ENCODE measurements at regions not wholly inside any gene's neighbourhood (a gene's known extent, or its start where the extent isn't known, plus 50 kb on each side); places are given as distances from the start of the nearest gene placed in this dataset.

DNA sequence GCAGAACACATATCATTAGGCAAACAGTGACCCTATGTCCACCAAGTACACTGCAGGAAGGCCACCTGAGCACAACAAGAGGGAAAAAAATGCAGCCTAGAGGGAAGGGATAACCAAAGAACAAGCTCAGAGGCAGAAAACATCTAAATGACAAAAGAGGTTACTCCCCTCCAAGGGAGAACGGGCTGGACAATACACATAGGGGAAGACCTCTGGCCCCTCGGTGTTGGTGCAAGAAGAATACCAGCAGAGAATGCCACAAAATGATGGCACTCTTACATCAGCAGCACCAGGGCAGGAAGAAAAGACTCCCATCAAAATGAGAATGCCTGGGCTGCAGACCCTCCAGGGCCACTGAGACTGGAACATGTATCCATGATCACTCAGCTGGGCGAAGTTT, 66.6 kb upstream of the OPCML start:
- no peak for TF ChIP-seq POLR2A (IDR thresholded peaks at IDR 0.05)
- TF ChIP-seq, protein P1, sequence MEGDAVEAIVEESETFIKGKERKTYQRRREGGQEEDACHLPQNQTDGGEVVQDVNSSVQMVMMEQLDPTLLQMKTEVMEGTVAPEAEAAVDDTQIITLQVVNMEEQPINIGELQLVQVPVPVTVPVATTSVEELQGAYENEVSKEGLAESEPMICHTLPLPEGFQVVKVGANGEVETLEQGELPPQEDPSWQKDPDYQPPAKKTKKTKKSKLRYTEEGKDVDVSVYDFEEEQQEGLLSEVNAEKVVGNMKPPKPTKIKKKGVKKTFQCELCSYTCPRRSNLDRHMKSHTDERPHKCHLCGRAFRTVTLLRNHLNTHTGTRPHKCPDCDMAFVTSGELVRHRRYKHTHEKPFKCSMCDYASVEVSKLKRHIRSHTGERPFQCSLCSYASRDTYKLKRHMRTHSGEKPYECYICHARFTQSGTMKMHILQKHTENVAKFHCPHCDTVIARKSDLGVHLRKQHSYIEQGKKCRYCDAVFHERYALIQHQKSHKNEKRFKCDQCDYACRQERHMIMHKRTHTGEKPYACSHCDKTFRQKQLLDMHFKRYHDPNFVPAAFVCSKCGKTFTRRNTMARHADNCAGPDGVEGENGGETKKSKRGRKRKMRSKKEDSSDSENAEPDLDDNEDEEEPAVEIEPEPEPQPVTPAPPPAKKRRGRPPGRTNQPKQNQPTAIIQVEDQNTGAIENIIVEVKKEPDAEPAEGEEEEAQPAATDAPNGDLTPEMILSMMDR (IDR thresholded peaks at IDR 0.05): no peak

Data from suprapubic skin (tissue), 3 donors.